Esophagus muscularis mucosa (tissue), 4 donors: ENCODE measurements at regions not wholly inside any gene's neighbourhood (a gene's known extent, or its start where the extent isn't known, plus 50 kb on each side); places are given as distances from the start of the nearest gene placed in this dataset.
A peak's percentile ranks its signal among the peaks of the same experiment; 100 is the strongest.

Experiments
- DNase-seq: peaks from one replicate; pipeline ENCODE4 v3.0.0-alpha.2; 2017; ENCODE audit errors: extremely low spot score
- H3K27ac ChIP-seq, 4 donors: fragments of 200-600 bp; sonication (generic); replicated peaks in 1 of 4; 1 replicate in 3 of 4; 2 replicates in 1 of 4; pipeline ENCODE4 v1.5.1; 2016 to 2019; ENCODE audit warnings: mild to moderate bottlenecking in 1 of 4
- H3K27me3 ChIP-seq, 4 donors: fragments of 200-600 bp; sonication (generic); one replicate each; pipeline versions ENCODE4 v1.5.1 to v1.6.0; 2016 to 2019
- H3K36me3 ChIP-seq, 4 donors: fragments of 200-600 bp; sonication (generic); one replicate each; pipeline ENCODE4 v1.5.1; 2016 to 2019
- H3K4me1 ChIP-seq, 4 donors: fragments of 200-600 bp; sonication (generic); one replicate each; pipeline ENCODE4 v1.5.1; 2016 to 2019
- H3K4me3 ChIP-seq, 4 donors: fragments of 200-600 bp; sonication (generic); 1 replicate in 2 of 4; 2 replicates in 2 of 4; pipeline ENCODE4 v1.5.1; 2016 to 2019; ENCODE audit warnings: mild to moderate bottlenecking in 4 of 4, moderate library complexity in 1 of 4
- H3K9me3 ChIP-seq, 4 donors: fragments of 200-600 bp; sonication (generic); 1 replicate in 3 of 4; 2 replicates in 1 of 4; pipeline ENCODE4 v1.5.1; 2016 to 2019
- EP300 ChIP-seq: sonication (generic); formaldehyde crosslinking; IDR thresholded peaks from one replicate; pipeline ENCODE4 v1.6.1; 2017; ENCODE audit warnings: antibody characterized with exemption
- POLR2A ChIP-seq: fragments of 450-650 bp; IDR thresholded peaks from one replicate; pipeline ENCODE4 v1.6.1; 2017; ENCODE audit warnings: antibody characterized with exemption, moderate library complexity, mild to moderate bottlenecking, low read depth
- POLR2AphosphoS5 ChIP-seq, 2 donors: sonication (generic); formaldehyde crosslinking; IDR thresholded peaks; one replicate each; pipeline ENCODE4 v1.6.1; 2017; ENCODE audit warnings: antibody characterized with exemption in 2 of 2
- WGBS: methylation state at CpG from one replicate; pipeline ENCODE4 v1.1.5; 2018; 5-methylcytosine and 5-hydroxymethylcytosine counted together
- intact Hi-C: fragments of 100-400 bp; cut with DNase I; formaldehyde crosslinking; loops from one replicate; pipeline ENCODE4 v1.15.1; 2023
- TF ChIP-seq, protein P1 (sequence below), 3 experiments: fragments of 200-600 bp in 2 of 3; fragments of 450-650 bp in 1 of 3; sonication (generic) in 2 of 3; IDR thresholded peaks; one replicate each; pipeline ENCODE4 v1.5.1; 2017 to 2019; ENCODE audit warnings: antibody characterized with exemption in 3 of 3, mild to moderate bottlenecking in 2 of 3, moderate library complexity in 1 of 3

DNA sequence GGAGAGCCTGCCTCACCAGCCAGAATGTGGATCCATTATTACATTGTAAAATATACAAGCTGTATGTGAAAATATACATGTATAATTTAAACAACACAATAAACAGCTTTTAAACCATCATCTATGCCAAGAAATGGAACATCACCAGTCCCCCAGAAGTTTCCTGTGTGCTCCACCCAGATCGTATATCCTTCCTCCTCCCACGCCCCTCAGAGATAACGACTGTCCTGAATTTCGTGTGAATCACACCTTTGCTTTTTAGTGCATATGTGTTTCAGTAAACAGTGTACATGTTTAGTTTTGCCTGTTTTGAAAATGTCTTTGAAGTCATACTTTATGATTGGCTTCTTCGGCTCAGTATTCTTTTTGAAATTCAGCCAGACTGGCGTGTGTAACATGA lies 134.6 kb upstream of the MYO10 start:
- no peak overlapping the region for H3K4me3 ChIP-seq
- TF ChIP-seq POLR2A: no peak
- no peak for TF ChIP-seq POLR2AphosphoS5 (IDR thresholded peaks at IDR 0.05)
- TF ChIP-seq, protein P1, sequence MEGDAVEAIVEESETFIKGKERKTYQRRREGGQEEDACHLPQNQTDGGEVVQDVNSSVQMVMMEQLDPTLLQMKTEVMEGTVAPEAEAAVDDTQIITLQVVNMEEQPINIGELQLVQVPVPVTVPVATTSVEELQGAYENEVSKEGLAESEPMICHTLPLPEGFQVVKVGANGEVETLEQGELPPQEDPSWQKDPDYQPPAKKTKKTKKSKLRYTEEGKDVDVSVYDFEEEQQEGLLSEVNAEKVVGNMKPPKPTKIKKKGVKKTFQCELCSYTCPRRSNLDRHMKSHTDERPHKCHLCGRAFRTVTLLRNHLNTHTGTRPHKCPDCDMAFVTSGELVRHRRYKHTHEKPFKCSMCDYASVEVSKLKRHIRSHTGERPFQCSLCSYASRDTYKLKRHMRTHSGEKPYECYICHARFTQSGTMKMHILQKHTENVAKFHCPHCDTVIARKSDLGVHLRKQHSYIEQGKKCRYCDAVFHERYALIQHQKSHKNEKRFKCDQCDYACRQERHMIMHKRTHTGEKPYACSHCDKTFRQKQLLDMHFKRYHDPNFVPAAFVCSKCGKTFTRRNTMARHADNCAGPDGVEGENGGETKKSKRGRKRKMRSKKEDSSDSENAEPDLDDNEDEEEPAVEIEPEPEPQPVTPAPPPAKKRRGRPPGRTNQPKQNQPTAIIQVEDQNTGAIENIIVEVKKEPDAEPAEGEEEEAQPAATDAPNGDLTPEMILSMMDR (IDR thresholded peaks at IDR 0.05): no peak
- TF ChIP-seq EP300: no peak
- H3K27me3 ChIP-seq: no peaks in the 10 kb centered on the region
- no peak overlapping the region for H3K27ac ChIP-seq
- H3K9me3 ChIP-seq: no peaks in the 10 kb centered on the region
- no peaks in the 10 kb centered on the region for H3K36me3 ChIP-seq
- H3K4me1 ChIP-seq: peaks cover 0 to 2% (median 0%) of the 10 kb centered on the region in 4 donors
- no peak for DNase-seq
- 62% methylated on average over 6 of the region's 6 CpGs for WGBS
- intact Hi-C loops: no loop called here

DNA sequence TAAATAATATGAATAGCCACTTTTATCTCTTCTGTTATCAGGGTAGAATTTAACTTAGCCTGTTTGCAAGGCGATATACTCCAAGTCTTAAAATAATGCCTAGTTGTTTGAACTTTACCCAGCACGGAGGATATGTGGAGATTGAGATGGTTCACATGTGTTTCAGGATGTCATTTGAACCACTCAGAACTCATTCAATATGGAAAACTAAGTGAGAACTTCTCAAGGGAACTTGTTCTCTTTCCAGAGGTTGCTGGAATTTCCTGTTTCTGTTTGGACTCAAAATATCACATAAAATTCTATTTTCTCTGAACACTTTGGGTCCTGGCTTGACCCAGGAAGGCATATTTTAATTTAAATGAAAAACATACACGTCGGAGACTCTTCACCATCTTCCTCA lies 139.1 kb upstream of the MYO10 start:
- H3K4me1 ChIP-seq: peaks cover 0 to under 1% (median 0%) of the 10 kb centered on the region in 4 donors
- TF ChIP-seq POLR2A (no peak), EP300 (no peak), POLR2AphosphoS5 (IDR thresholded peaks at IDR 0.05) (no peak)
- TF ChIP-seq, protein P1 (IDR thresholded peaks at IDR 0.05): no peak
- no peaks in the 10 kb centered on the region for H3K36me3 ChIP-seq
- intact Hi-C loops: no loop called here
- no peak overlapping the region for H3K4me3 ChIP-seq
- WGBS: 63% methylated on average over 4 of the region's 4 CpGs
- DNase-seq: no peak
- H3K27me3 ChIP-seq: no peaks in the 10 kb centered on the region
- H3K9me3 ChIP-seq: no peaks in the 10 kb centered on the region
- no peak overlapping the region for H3K27ac ChIP-seq

DNA sequence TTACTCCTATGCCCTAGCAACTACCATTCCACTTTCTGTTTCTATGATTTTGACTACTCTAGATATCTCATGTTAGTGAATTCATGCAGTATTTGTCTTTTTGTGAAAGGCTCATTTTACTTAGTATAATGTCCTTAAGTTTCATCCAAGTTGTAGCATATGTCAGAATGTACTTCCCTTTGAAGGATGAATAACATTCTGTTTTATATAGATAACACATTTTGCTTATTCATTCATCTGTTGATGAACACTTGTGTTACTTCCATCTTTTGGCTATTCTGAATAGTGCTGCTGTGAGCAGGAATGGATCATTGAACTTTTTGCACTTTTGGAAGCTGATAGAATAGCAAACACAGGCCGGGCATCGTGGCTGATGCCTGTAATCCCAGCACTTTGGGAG lies 140.2 kb upstream of the MYO10 start:
- no peaks in the 10 kb centered on the region for H3K36me3 ChIP-seq
- intact Hi-C loops: no loop called here
- TF ChIP-seq EP300 (no peak), POLR2AphosphoS5 (IDR thresholded peaks at IDR 0.05) (no peak), POLR2A (no peak)
- TF ChIP-seq, protein P1 (IDR thresholded peaks at IDR 0.05): no peak
- DNase-seq: no peak
- 96% methylated on average over 2 of the region's 2 CpGs for WGBS
- no peaks in the 10 kb centered on the region for H3K27me3 ChIP-seq
- no peaks in the 10 kb centered on the region for H3K9me3 ChIP-seq
- H3K27ac ChIP-seq: no peak overlapping the region
- no peak overlapping the region for H3K4me3 ChIP-seq
- no peaks in the 10 kb centered on the region for H3K4me1 ChIP-seq

DNA sequence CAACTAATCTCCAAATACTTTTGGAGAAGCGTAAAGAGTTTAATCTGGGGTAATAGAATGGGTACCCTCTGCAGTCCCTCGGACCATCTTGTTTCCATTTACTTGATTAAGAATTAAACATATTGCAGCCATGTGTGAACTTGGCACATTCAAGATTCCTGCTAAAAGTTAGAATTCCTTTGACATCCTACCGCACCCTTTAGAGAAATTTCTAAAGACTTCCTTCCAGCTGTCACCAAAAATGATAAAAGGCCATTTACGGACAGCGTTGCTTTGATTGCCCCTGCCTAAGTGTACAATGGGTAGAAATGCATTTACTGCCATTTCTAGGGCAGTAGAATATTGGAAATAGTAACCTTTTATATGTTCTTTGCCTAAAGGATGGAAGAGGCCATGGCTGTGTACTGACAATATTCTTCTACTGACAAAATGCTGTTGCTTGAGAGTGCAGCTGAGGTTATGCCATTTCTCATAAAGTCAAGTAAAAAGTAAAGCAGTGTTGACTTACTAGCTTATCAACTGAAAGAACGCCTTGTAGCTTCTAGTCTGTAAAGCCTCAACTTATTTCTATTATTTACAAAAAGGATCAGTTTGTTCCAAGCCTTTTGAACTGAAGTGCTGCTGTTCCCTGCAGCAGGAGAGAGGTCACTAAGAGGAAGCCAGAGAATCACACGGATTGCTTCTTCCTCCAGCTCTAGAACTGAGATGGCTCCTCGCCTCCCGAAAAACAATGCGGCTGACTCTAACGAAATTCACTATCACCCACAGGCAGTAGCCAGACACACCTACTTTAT lies 139.8 kb upstream of the BASP1 start:
- 70% methylated on average over 11 of the region's 11 CpGs for WGBS
- no peaks in the 10 kb centered on the region for H3K36me3 ChIP-seq
- H3K4me1 ChIP-seq: no peaks in the 10 kb centered on the region
- no peaks in the 10 kb centered on the region for H3K9me3 ChIP-seq
- H3K4me3 ChIP-seq: no peak overlapping the region
- no peaks in the 10 kb centered on the region for H3K27me3 ChIP-seq
- no peak for DNase-seq
- intact Hi-C loops: no loop called here
- H3K27ac ChIP-seq: no peak overlapping the region
- no peak for TF ChIP-seq POLR2AphosphoS5 (IDR thresholded peaks at IDR 0.05)
- TF ChIP-seq, protein P1 (IDR thresholded peaks at IDR 0.05): no peak
- no peak for TF ChIP-seq EP300
- TF ChIP-seq POLR2A: no peak

DNA sequence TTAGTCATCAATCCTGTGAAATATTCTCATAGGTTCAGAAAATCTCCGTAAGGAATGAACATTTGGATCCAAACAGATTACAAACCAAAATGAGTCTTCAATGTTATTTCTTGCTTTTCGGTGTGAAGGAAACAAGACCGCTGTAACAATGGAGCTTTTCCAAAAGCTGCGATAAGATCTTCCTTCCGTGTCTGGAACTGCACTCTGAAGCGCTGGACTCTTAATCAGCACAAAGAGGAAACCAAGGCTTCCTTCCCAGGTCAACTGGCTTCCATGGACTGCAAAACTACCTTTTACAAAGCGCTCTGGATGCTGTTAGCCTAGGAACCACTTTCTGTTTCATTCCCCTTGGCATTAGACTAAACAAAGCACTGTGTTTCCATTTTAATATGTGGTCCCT lies 137.9 kb upstream of the BASP1 start:
- intact Hi-C loops: no loop called here
- no peak overlapping the region for H3K4me3 ChIP-seq
- 63% methylated on average over 7 of the region's 7 CpGs for WGBS

More for the DNA sequence above, 137.9 kb upstream of the BASP1 start:
- Histone ChIP-seq H3K27me3 (no peaks in the 10 kb centered on the region), H3K9me3 (no peaks in the 10 kb centered on the region), H3K36me3 (no peaks in the 10 kb centered on the region), H3K4me1 (no peaks in the 10 kb centered on the region), H3K27ac (no peak overlapping the region)
- TF ChIP-seq, protein P1 (IDR thresholded peaks at IDR 0.05): no peak
- TF ChIP-seq POLR2AphosphoS5 (IDR thresholded peaks at IDR 0.05): peak; percentile 19 to 33
- DNase-seq: no peak
